HG03025 (cell line): ENCODE measurements at regions not wholly inside any gene's neighbourhood (a gene's known extent, or its start where the extent isn't known, plus 50 kb on each side); places are given as distances from the start of the nearest gene placed in this dataset.
"Not testable (repeated sequence)": the region's sequence is repeated elsewhere in the genome, so short reads cannot be mapped to it uniquely, and the experiment has no call there.

Experiments
- ATAC-seq: cut with Tn5 transposase; IDR thresholded peaks from one replicate; pipeline ENCODE4 v1.9.1; 2021; ENCODE audit warnings: mild to moderate bottlenecking, moderate library complexity; ENCODE audit not compliant: unreplicated experiment, low FRiP score

DNA sequence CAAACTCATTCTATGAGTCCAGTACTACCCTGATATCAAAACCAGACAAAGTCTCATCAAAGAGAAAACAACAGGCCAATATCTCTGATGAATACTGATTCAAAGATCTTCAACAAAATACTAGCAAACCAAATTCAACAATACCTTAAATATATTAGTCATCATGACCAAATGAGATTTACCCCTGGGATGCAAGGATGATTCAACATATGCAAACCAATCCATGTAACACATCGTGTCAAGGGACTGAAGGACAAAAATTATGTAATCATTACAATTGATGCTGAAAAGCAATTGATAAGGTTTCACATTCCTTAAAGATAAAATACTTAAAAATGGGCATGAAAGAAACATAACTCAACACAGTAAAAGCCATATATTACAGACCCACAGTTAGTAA, 1476.9 kb downstream of the SI start:
- no peak for ATAC-seq

DNA sequence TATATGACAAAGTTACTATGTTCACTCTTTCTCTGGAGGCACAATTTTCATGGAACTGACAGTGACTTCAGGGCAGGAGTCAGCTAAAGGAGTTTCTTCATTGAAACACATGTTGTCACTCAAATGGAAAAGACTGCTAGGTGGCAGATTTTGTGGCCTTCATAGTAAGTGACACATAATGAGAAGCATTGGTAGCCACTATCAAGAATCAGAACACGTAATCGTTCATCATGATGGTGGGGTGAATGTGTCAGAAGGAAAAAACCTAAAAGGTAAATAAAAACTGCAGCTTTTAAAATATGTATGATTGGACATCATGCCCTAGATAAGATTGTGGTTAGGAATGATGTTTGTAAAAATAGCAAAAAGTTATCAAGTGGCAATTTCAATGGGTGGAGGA, 1491.0 kb downstream of the SI start:
- ATAC-seq: no peak

GRCh38 chr3:163582967-163583366, 1495.3 kb downstream of the SI start:
- no peak for ATAC-seq

- no peak for ATAC-seq
Measured at GRCh38 chr3:163577271-163577670, 1501.0 kb downstream of the SI start.

- ATAC-seq: no peak
Measured at GRCh38 chr3:163576314-163576713, 1502.0 kb downstream of the SI start.

DNA sequence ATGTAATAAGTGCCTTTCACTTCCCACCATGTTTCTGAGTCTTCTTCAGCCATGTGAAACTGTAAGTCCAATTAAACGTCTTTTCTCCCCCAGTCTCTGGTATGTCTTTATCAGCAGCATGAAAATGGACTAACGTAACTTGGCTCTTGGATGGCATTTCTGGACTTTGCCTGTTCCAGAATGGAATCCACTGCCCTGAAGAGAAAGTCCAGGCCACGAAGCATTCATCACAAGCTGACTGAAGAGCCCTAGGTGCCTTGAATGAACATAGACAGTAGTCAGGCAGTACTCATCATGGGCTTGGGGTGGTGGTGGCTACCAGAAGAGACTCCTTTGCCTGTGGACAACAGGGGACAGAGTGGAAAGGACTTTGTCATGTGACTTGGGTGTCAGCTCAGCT, 1505.0 kb downstream of the SI start:
- ATAC-seq: no peak

DNA sequence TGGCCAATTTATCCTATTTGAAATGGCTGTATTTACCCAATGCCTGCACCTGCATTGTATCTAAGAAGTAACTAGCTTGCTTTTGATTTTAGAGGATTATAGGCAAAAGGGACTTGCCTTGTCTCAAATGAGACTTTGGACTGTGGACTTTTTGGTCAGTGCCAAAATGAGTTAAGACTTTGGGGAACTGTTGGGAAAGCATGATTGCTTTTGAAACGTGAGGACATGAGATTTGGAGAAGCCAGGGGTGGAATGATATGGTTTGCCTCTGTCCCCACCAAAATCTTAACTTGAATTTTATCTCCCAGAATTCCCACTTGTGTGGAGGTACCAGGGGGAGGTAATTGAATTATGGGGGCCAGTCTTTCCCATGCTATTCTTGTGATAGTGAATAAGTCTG, 1505.4 kb downstream of the SI start:
- no peak for ATAC-seq

GRCh38 chr3:163563485-163563884, 1514.8 kb downstream of the SI start:
- ATAC-seq: no peak

DNA sequence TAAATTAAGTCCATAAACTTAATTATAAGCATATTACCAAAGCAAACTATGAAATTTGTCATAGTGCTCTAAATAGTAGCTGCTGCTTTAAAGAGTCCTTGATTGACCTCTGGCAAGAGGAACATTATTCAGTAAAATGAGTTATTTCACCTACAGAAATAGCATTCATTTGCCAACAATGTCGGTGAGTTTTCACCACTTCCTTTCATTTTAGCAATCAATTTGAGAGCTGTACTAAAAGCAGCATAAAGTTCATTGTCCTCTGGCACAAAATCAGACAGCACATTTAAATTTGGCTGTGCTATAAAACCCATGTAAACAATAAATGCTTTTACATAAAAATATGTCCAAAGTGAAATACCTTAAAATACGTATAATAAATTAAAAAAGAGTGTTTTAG, 1515.7 kb downstream of the SI start:
- no peak for ATAC-seq

DNA sequence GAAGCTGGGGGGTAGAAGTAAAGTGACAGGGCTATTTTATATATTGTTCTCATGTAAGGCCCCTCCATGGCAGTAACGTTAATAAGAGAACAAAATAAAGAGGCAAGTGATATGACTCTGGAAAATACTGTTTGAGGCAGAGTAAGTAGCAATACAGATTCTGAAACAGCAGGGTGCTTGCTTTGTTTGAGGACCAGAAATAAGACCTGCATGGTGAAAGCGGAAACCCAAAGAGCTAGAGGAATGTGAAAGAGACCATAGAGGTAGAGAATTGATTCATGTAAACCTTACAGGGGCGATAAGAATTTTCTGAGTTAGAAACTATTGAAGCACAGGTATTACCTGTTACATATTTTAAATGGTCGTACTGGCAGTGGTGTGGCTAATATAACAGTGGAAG, 1517.1 kb downstream of the SI start:
- ATAC-seq: no peak

- no peak for ATAC-seq
Measured at GRCh38 chr3:163560459-163560858, 1517.8 kb downstream of the SI start.

- no peak for ATAC-seq
Measured at GRCh38 chr3:163556813-163557523, 1521.3 kb downstream of the SI start.

DNA sequence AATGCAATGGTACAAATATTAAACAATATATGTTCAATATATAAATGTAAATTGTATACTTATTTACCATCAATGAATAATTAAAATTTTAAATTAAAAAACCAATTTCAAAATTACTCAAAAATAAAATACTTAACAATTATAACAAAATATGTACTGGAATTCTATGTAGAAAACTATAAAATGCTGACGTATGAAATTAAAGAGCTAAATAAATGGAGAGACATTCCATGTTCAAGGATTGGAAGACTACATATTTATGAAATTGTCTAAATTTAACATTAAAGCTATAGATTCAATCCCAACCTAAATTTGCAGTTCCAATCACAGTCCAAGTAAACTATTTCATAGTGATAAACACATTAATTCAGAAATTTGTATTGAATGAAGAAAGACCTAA, 1522.4 kb downstream of the SI start:
- ATAC-seq: no peak

DNA sequence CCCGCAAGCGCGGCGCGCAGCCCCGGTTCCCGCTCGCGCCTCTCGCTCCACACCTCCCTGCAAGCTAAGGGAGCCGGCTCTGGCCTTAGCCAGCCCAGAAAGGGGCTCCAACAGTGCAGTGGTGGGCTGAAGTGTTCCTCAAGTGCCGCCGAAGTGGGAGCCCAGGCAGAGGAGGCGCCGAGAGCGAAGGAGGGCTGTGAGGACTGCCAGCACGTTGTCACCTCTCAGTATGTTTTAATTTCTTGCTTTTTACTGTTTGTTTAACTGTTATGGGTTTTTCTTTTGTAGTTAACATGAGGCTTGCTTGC, 1525.7 kb downstream of the SI start:
- no peak for ATAC-seq

DNA sequence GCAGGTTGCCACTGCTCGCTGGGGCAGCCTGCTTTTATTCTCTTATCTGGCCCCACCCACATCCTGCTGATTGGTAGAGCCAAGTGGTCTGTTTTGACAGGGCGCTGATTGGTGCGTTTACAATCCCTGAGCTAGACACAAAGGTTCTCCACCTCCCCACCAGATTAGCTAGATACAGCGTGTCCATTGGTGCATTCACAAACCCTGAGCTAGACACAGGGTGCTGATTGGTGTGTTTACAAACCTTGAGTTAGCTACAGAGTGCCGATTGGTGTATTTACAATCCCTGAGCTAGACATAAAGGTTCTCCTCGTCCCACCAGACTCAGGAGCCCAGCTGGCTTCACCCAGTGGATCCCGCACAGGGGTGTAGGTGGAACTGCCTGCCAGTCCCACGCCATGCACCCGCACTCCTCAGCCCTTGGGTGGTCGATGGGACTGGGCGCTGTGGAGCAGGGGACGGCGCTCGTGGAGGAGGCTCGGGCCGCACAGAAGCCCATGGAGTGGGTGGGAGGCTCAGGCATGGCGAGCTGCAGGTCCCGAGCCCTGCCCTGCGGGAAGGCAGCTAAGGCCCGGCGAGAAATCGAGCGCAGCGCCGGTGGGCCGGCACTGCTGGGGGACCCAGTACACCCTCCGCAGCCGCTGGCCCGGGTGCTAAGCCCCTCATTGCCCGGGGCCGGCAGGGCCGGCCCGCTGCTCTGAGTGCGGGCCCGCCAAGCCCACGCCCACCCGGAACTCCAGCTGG, 1526.2 kb downstream of the SI start:
- not testable (repeated sequence) for ATAC-seq

DNA sequence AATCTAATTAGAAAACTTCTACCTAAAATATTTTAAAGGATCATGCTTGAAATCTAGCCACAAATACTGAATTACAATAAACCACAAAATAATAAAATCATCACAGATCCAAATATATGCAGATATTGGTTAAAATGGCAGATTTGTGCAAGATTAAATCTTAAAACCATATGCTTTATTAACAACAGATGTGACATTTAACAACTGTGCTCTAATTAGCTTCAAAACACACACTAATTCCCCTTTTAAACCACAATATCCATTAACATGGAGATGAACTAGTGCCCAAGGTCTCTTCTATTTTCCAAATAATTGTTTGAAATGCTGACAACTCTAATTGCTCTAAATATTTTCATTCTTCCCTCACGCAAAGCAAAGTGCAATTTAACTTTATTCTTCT, 1530.3 kb downstream of the SI start:
- no peak for ATAC-seq

DNA sequence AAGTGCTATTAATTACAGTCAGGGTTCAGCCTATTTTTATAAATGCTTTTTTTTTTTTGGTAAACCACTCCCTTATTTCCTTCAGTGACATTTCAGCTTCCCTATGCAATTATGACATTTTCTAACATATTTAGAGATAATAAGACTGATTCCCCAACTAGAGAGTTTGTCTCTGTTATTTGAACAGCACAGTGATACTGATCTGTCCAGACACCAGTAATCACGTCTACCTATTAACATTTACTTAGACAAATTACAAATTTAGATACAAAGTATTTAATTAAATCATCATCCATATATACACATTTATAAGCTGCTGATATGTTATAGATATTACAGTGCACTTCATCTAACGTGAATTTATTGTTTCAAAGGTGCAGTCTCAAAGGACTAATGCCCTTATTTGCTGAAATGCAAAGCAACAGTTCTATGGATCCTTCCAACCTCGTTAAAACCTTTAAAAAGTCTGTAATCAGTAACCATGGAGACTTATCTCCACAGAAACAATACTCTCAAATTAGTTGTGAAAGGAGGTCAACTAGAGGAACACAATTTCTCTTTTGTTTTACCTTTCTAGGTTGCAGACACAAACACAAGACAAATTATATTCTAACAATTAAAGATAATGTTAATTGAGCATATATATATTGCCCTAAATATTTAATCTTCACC, 1531.1 kb downstream of the SI start:
- ATAC-seq: no peak

DNA sequence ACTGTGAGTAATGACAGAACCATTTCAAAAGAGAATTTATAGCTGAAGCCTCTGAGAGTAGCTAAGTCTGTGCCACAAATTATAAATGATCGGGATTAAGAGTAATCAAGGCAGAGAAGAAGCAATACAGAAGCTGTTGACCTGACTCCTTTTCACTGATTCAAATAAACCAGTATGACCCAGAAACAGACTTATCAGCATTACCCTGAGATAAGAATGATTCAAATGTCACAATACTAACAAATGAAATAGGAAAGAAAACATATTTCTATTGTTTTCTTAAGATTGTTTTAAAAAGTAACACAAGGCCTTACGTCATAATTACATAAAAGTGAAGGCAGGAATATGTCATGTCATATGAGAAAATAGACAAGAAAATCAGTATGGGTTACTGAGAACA, 1534.6 kb downstream of the SI start:
- no peak for ATAC-seq

- ATAC-seq: no peak
Measured at GRCh38 chr3:163541629-163542028, 1536.7 kb downstream of the SI start.

GRCh38 chr3:163538387-163538786, 1539.9 kb downstream of the SI start:
- no peak for ATAC-seq

GRCh38 chr3:163533381-163533780, 1544.9 kb downstream of the SI start:
- ATAC-seq: no peak

DNA sequence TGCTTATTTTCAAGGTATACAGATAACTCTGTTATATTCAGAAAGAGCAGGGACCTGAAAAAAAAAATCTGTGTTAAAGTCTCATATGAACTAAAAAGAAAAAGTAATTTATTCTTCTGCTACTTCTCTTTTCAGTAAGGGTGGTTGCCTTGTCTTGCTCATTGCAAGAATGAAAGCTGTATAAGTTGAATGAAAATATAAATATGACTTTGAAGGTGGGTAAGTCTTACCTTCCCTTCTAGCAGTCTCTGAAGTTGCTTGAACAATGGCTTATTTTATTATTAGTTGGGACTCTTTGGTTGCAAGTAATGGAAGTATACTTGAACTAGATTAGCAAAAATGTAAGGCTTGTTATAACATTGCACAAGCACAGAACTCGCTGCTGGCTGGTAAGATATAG, 1554.9 kb downstream of the SI start:
- no peak for ATAC-seq
